ENCODE measurements at regions not wholly inside any gene's neighbourhood (a gene's known extent, or its start where the extent isn't known, plus 50 kb on each side); places are given as distances from the start of the nearest gene placed in this dataset.

DNA sequence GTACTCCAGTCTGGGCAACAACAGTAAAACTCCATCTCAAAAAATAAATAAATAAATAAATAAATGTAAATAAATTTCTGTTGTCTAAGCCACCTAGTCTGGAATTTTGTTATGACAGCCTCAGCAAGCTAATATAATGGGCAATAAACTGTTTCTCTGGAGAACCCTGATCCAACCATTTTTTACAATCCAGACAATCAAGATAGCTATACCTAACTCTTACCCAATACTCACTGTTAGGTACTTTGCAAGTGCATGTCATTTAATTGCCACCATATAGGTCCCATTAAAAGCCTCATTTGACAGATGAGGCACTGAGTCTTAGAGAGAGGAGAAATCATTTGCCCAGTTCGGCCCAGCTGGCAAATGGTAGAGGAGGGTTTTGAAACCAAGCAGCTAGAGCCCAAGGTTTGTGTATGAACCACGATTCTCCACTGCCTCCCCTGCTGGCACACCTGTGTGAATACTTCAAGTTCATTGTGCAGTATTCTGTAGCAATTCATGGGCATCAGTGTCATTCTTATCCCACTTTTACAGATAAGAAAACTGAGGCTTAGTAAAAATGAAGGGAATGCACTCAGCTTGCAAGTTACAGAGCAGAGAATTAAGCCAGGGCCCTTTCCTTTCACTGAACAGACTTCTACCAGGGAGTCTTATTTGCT, 107.0 kb upstream of the UBE2E1 start:
- no peak for DNase-seq
- Histone ChIP-seq H3K4me1 (no peaks in the 10 kb centered on the region), H3K36me3 (ENCODE audit: low read depth, missing control alignments) (no peaks in the 10 kb centered on the region), H3K27me3 (no peaks in the 10 kb centered on the region), H3K4me3 (no peak overlapping the region), H3K27ac (no peak overlapping the region), H3K9me3 (no peaks in the 10 kb centered on the region)
- intact Hi-C loops (cut with DNase I; ENCODE audit: low total_unique reads) = no loop called here
- TF ChIP-seq, protein P1, sequence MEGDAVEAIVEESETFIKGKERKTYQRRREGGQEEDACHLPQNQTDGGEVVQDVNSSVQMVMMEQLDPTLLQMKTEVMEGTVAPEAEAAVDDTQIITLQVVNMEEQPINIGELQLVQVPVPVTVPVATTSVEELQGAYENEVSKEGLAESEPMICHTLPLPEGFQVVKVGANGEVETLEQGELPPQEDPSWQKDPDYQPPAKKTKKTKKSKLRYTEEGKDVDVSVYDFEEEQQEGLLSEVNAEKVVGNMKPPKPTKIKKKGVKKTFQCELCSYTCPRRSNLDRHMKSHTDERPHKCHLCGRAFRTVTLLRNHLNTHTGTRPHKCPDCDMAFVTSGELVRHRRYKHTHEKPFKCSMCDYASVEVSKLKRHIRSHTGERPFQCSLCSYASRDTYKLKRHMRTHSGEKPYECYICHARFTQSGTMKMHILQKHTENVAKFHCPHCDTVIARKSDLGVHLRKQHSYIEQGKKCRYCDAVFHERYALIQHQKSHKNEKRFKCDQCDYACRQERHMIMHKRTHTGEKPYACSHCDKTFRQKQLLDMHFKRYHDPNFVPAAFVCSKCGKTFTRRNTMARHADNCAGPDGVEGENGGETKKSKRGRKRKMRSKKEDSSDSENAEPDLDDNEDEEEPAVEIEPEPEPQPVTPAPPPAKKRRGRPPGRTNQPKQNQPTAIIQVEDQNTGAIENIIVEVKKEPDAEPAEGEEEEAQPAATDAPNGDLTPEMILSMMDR (IDR thresholded peaks at IDR 0.05) = no peak
- no peak for TF ChIP-seq POLR2A (IDR thresholded peaks at IDR 0.05)
- 73 to 77% methylated on average over 2 of the region's 2 CpGs for WGBS, 2 donors

DNA sequence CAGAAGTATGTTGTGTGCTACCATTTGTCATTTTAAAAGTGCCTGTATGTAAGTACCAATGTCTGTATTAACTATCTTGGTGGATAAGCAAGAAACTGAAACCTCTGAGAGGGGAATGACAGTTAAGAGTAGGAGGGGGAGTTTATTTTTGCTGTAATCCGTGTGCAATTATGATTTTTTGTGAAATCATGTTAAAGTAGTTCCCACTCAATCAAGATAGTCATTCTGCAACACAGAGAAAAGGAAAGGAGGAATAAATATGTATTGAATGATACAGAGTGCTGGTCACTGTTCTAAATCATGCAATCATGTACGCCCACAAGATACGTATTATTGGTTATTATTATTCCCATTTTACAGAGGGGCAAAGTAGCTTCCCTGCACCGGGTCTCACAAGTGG, 105.1 kb upstream of the UBE2E1 start:
- H3K36me3 ChIP-seq (ENCODE audit: low read depth, missing control alignments) = no peaks in the 10 kb centered on the region
- TF ChIP-seq POLR2A (IDR thresholded peaks at IDR 0.05) = no peak
- TF ChIP-seq, protein P1 (IDR thresholded peaks at IDR 0.05) = no peak
- intact Hi-C loops (cut with DNase I; ENCODE audit: low total_unique reads) = no loop called here
- no peaks in the 10 kb centered on the region for H3K27me3 ChIP-seq
- H3K4me3 ChIP-seq = no peak overlapping the region
- no peaks in the 10 kb centered on the region for H3K4me1 ChIP-seq
- H3K9me3 ChIP-seq = no peaks in the 10 kb centered on the region
- H3K27ac ChIP-seq = no peak overlapping the region
- no peak for DNase-seq
- WGBS, 2 donors = 75 to 76% methylated on average over 4 of the region's 4 CpGs

DNA sequence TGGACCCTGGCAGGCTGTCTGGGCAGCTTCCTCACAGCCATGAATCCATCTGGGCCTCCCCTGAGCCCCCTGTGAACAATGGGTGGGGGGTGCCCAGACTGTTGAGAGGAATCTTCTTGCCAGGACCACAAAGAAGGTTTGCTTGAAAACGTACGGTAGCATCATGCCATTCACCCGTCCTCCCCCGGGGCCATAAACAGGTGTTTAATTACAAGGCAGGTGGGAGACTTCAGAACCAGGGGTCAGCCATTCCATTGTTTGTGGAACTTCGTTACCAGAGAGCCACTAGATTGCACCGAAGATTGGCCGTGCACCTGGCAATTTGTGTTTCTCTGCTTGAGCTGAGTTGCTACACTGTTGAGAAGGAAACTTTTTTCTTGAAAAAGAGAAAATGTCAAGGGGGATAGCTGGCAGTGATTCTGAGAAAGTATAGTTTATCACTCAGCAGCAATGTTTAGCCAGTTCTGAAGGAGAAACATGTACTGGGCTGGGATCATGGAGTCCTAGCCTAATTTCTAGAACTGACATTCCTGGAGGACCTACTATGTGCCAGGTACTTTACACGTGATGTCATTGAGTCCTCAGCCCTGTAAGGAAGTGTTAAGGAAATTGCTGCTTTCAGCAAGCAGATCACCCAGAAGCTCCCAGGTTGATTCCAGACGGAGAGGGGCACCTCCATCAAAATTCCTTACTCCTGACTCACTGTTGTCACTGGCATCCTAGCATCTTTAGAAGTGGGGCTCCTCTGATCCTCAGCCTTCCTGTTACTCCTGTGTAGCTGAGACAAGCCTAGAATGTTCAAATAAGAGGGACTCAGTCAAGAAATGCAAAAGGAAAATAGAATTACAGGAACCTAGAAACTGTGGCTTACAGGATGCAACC, 103.8 kb upstream of the UBE2E1 start:
- Histone ChIP-seq H3K4me3 (no peak overlapping the region), H3K27ac (no peak overlapping the region), H3K9me3 (no peaks in the 10 kb centered on the region), H3K27me3 (no peaks in the 10 kb centered on the region), H3K4me1 (no peaks in the 10 kb centered on the region), H3K36me3 (ENCODE audit: low read depth, missing control alignments) (no peaks in the 10 kb centered on the region)
- intact Hi-C loops (cut with DNase I; ENCODE audit: low total_unique reads) = no loop called here
- no peak for DNase-seq
- no peak for TF ChIP-seq POLR2A (IDR thresholded peaks at IDR 0.05)
- TF ChIP-seq, protein P1 (IDR thresholded peaks at IDR 0.05) = no peak
- 57 to 59% methylated on average over 9 of the region's 9 CpGs for WGBS, 2 donors

DNA sequence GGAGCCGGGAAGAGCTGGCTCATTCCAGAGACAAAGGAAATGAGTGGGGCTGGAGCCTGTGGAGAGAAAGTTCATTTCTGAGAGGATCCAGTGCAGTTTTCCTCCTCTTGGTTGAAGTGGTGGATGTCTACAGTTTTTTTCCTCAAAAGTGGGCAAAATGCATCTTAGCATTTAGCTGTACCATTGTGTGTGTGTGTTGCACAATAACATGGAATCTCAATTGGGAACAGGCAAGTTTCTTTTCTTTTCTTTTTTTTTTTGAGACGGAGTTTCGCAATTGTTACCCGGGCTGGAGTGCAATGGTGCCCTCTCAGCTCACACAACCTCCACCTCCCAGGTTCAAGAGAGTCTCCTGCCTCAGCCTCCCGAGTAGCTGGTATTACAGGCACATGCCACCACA, 101.5 kb upstream of the UBE2E1 start:
- no peaks in the 10 kb centered on the region for H3K9me3 ChIP-seq
- no peak for DNase-seq
- no peak overlapping the region for H3K4me3 ChIP-seq
- intact Hi-C loops (cut with DNase I; ENCODE audit: low total_unique reads) = no loop called here
- no peak for TF ChIP-seq POLR2A (IDR thresholded peaks at IDR 0.05)
- TF ChIP-seq, protein P1 (IDR thresholded peaks at IDR 0.05) = no peak
- WGBS, 2 donors = 89 to 92% methylated on average over 5 of the region's 5 CpGs
- no peak overlapping the region for H3K27ac ChIP-seq
- no peaks in the 10 kb centered on the region for H3K4me1 ChIP-seq
- no peaks in the 10 kb centered on the region for H3K36me3 ChIP-seq (ENCODE audit: low read depth, missing control alignments)
- no peaks in the 10 kb centered on the region for H3K27me3 ChIP-seq
